AG08395 (cell line): ENCODE measurements at regions not wholly inside any gene's neighbourhood (a gene's known extent, or its start where the extent isn't known, plus 50 kb on each side); places are given as distances from the start of the nearest gene placed in this dataset.
"Not testable (repeated sequence)": the region's sequence is repeated elsewhere in the genome, so short reads cannot be mapped to it uniquely, and the experiment has no call there.

Experiments used
- DNase-seq: peaks from one replicate; pipeline ENCODE4 v3.0.0; 2012; ENCODE audit warnings: mixed read lengths, low spot score

- DNase-seq, result no peak
Measured at GRCh38 chr10:28445516-28445915, 87.4 kb upstream of the WAC start.

- DNase-seq, result no peak
Measured at GRCh38 chr10:28449382-28449781, 83.5 kb upstream of the WAC start.

- no peak for DNase-seq
Measured at GRCh38 chr10:28449926-28450325, 83.0 kb upstream of the WAC start.

GRCh38 chr10:28453926-28454325, 79.0 kb upstream of the WAC start:
- no peak for DNase-seq

GRCh38 chr10:28457110-28457509, 75.8 kb upstream of the WAC start:
- no peak for DNase-seq

GRCh38 chr10:28457873-28458272, 75.0 kb upstream of the WAC start:
- DNase-seq, result not testable (repeated sequence)

GRCh38 chr10:28459453-28460144, 73.3 kb upstream of the WAC start:
- no peak for DNase-seq

- DNase-seq, result no peak
Measured at GRCh38 chr10:28463141-28463540, 69.8 kb upstream of the WAC start.

GRCh38 chr10:28463676-28464395, 69.1 kb upstream of the WAC start:
- no peak for DNase-seq

- DNase-seq, result no peak
Measured at GRCh38 chr10:28467615-28468014, 65.3 kb upstream of the WAC start.

GRCh38 chr10:28468707-28469483, 64.0 kb upstream of the WAC start:
- DNase-seq, result no peak

- DNase-seq, result no peak
Measured at GRCh38 chr10:28470873-28471651, 61.9 kb upstream of the WAC start.

- no peak for DNase-seq
Measured at GRCh38 chr10:28471652-28472050, 61.3 kb upstream of the WAC start.

GRCh38 chr10:28478646-28479045, 54.3 kb upstream of the WAC start:
- no peak for DNase-seq

GRCh38 chr10:28479425-28479865, 53.5 kb upstream of the WAC start:
- no peak for DNase-seq

- no peak for DNase-seq
Measured at GRCh38 chr10:28479927-28480627, 52.8 kb upstream of the WAC start.

- DNase-seq, result no peak
Measured at GRCh38 chr10:28480628-28480965, 52.3 kb upstream of the WAC start.

- DNase-seq, result not testable (repeated sequence)
Measured at GRCh38 chr10:28481346-28481745, 51.6 kb upstream of the WAC start.

GRCh38 chr10:28481968-28482367, 51.0 kb upstream of the WAC start:
- no peak for DNase-seq
